ENCODE measurements at regions not wholly inside any gene's neighbourhood (a gene's known extent, or its start where the extent isn't known, plus 50 kb on each side); places are given as distances from the start of the nearest gene placed in this dataset.

DNA sequence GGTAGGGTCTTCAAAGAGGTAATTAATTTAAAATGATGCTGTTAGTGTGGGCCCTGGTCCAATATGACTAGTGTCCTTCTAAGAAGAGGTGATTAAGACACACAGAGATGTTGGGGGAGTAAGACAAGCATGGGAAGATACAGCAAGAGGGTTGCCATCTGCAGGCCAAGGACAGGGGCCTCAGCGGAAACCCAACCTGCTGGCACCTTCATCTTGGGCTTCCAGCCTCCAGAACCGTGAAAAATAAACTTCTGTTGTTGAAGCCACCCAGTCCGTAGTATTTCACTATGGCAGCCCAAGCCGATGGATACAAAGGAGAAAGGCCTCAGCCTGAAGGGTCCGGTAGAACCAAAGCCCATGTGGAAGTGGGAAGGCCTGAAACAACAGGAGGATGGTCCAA, 161.7 kb upstream of the UBE2E1 start:
- DNase-seq (no peak), ATAC-seq (no peak)
- Histone ChIP-seq H3K36me3 (no peaks in the 10 kb centered on the region), H3K27me3 (no peaks in the 10 kb centered on the region), H3K27ac (no peak overlapping the region), H3K4me3 (no peak overlapping the region), H3K4me1 (peaks cover 0 to 6% (median 0%) of the 10 kb centered on the region in 12 donors), H3K9me3 (no peaks in the 10 kb centered on the region)
- 80 to 96% (median 91%) methylated on average over 3 to 5 of the region's 5 CpGs for whole genome bisulfite sequencing, 4 donors
- intact Hi-C loops (cut with DNase I) = no loop called here
- TF ChIP-seq POLR2A (IDR thresholded peaks at IDR 0.05) (no peak), CTCF (IDR thresholded peaks at IDR 0.05) (no peak)

DNA sequence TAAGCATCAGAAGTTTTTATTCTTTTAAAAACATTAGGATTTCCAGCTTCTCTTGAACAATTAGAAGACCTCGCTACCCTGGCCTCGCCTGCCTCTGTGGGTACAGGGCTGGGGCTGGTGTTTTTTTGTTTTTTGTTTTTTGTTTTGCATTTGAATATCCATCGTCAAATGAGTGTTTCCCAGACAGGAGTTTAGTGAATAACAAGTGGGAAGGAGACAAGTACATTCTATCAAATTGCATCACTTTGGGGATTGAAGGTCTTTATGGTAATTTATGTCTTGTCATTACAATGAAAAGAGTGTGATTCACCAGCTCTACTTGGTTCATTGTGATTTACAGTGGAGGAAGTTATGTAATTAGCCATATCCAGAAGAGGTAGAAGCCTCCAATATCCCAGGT, 161.1 kb upstream of the UBE2E1 start:
- no peak overlapping the region for H3K4me3 ChIP-seq
- ATAC-seq = no peak
- intact Hi-C loops (cut with DNase I) = loop anchor here in 1 of 10 donors (5.0 kb wide), 1 partner anchor 158 kb away; no protein-coding TSS in a partner anchor
- no peak for DNase-seq
- H3K27me3 ChIP-seq = no peaks in the 10 kb centered on the region
- H3K4me1 ChIP-seq = peaks cover 0 to 9% (median 0%) of the 10 kb centered on the region in 12 donors
- H3K36me3 ChIP-seq = no peaks in the 10 kb centered on the region
- TF ChIP-seq POLR2A (IDR thresholded peaks at IDR 0.05) (no peak), CTCF (IDR thresholded peaks at IDR 0.05) (no peak)
- 76 to 96% (median 94%) methylated on average over 3 of the region's 3 CpGs for WGBS, 4 donors
- no peaks in the 10 kb centered on the region for H3K9me3 ChIP-seq
- H3K27ac ChIP-seq = no peak overlapping the region

DNA sequence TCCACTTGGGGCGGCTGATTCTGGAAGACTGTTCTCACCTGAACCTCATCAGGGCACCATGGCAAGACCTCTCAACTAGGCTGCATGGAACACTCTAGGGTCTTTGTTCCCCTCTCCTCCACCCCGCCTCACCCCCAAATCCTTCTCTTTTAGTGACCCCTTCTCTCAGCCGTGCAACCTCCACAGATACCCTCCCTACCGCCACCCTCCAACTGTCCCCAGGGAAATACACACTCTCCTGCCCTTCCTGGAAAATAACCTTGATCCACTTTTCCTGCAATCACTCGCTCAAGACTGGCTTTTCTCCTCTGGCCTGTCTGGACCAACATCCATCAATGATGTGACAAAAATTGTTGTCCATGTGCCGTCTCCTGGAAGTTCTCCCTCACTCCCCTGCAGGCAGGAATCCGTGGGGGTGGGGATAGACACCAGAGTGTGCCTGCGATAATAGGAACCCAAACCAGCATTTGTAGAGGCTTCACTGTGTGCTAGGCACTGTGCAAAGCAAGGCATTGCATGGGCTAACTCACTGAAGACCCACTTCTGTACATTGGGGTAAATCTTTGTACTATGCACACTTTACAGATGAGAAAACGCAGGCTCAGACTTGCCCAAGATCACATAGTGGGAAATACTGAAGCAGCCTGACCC, 160.1 kb upstream of the UBE2E1 start:
- intact Hi-C loops (cut with DNase I) = loop anchor here in 1 of 10 donors (5.0 kb wide), 1 partner anchor 157 kb away; no protein-coding TSS in a partner anchor

More for the DNA sequence above, 160.1 kb upstream of the UBE2E1 start:
- no peak for TF ChIP-seq POLR2A (IDR thresholded peaks at IDR 0.05)
- TF ChIP-seq CTCF (IDR thresholded peaks at IDR 0.05) = no peak
- peaks cover 0 to 16% (median 1%) of the 10 kb centered on the region in 12 donors for H3K4me1 ChIP-seq
- H3K9me3 ChIP-seq = no peaks in the 10 kb centered on the region
- H3K27ac ChIP-seq = no peak overlapping the region
- DNase-seq (no peak), ATAC-seq (no peak)
- 82 to 90% (median 85%) methylated on average over 9 of the region's 9 CpGs for WGBS, 4 donors
- no peaks in the 10 kb centered on the region for H3K27me3 ChIP-seq
- H3K4me3 ChIP-seq = no peak overlapping the region
- no peaks in the 10 kb centered on the region for H3K36me3 ChIP-seq

All from heart left ventricle (tissue), 16 donors.